Esophagus muscularis mucosa (tissue), 4 donors: ENCODE measurements at regions not wholly inside any gene's neighbourhood (a gene's known extent, or its start where the extent isn't known, plus 50 kb on each side); places are given as distances from the start of the nearest gene placed in this dataset.

ENCODE experiments used
- EP300 ChIP-seq: sonication (generic); formaldehyde crosslinking; IDR thresholded peaks from one replicate; pipeline ENCODE4 v1.6.1; 2017; ENCODE audit warnings: antibody characterized with exemption
- POLR2A ChIP-seq: fragments of 450-650 bp; IDR thresholded peaks from one replicate; pipeline ENCODE4 v1.6.1; 2017; ENCODE audit warnings: antibody characterized with exemption, moderate library complexity, mild to moderate bottlenecking, low read depth
- POLR2AphosphoS5 ChIP-seq, 2 donors: sonication (generic); formaldehyde crosslinking; IDR thresholded peaks; one replicate each; pipeline ENCODE4 v1.6.1; 2017; ENCODE audit warnings: antibody characterized with exemption in 2 of 2
- TF ChIP-seq, protein P1 (sequence below), 3 experiments: fragments of 200-600 bp in 2 of 3; fragments of 450-650 bp in 1 of 3; sonication (generic) in 2 of 3; IDR thresholded peaks; one replicate each; pipeline ENCODE4 v1.5.1; 2017 to 2019; ENCODE audit warnings: antibody characterized with exemption in 3 of 3, mild to moderate bottlenecking in 2 of 3, moderate library complexity in 1 of 3

DNA sequence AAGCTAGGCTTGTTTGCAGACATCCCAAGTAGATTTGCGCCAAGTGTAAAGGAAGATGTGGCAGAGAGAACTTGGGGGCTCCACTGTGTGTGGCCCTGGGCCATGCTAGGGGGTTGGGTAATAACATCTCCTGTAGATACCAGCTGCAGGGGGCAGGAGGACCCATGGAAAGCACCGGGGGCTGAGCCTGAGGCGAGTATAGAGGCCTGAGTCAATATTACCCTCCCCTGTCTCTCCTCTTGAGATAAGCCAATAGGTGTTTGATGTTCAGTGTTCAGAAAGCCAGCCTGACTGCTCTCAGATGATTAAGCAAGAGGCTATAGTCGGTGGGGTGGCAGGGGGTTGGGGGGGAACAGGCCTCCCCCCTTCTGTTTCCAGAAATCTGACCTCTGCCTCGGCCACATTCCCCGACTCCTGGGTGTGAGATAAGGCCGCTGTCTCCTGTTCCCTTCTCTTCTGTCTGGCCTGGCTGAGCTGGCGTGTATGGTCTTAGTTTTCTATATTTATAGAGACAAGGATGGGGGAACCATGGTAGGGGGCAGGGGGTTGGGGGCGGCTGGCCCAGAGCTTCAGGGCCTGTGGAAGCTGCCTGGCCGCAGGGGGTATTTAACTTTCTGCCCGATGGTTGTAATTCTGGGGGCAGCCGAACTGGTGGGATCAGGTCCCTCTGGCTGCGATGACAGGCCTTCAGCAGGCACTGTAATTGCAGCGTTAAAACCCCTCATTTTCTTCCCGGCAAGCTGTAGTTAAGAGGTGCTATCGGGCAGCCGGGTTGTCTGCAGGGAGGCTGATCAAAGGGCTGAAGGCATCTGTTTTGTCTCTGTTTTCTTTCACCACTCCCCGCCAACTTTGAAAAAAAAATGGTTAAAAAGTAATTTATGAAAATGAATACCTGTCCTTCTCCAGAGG lies 292.0 kb downstream of the NSG2 start:
- TF ChIP-seq, protein P1, sequence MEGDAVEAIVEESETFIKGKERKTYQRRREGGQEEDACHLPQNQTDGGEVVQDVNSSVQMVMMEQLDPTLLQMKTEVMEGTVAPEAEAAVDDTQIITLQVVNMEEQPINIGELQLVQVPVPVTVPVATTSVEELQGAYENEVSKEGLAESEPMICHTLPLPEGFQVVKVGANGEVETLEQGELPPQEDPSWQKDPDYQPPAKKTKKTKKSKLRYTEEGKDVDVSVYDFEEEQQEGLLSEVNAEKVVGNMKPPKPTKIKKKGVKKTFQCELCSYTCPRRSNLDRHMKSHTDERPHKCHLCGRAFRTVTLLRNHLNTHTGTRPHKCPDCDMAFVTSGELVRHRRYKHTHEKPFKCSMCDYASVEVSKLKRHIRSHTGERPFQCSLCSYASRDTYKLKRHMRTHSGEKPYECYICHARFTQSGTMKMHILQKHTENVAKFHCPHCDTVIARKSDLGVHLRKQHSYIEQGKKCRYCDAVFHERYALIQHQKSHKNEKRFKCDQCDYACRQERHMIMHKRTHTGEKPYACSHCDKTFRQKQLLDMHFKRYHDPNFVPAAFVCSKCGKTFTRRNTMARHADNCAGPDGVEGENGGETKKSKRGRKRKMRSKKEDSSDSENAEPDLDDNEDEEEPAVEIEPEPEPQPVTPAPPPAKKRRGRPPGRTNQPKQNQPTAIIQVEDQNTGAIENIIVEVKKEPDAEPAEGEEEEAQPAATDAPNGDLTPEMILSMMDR (IDR thresholded peaks at IDR 0.05): no peak
- TF ChIP-seq POLR2A (no peak), POLR2AphosphoS5 (IDR thresholded peaks at IDR 0.05) (no peak), EP300 (no peak)
